OCI-LY1 (cell line): ENCODE measurements at regions not wholly inside any gene's neighbourhood (a gene's known extent, or its start where the extent isn't known, plus 50 kb on each side); places are given as distances from the start of the nearest gene placed in this dataset.

Experiments
- H2AFZ ChIP-seq: fragments of 200-600 bp; sonication (generic), shearing (Covaris generic); 2 replicates; pipeline ENCODE4 v1.6.0; 2014; ENCODE audit warnings: antibody characterized with exemption, mild to moderate bottlenecking, low read length
- H3F3A ChIP-seq: fragments of 200-600 bp; sonication (generic), shearing (Covaris generic); 2 replicates; pipeline ENCODE4 v1.6.0; 2014; ENCODE audit warnings: mild to moderate bottlenecking, antibody characterized with exemption, low read length, moderate library complexity; ENCODE audit not compliant: insufficient read depth
- H3K27ac ChIP-seq: fragments of 200-600 bp; sonication (generic); 2 replicates; pipeline ENCODE4 v1.5.1; 2014; ENCODE audit warnings: low read length, mixed run types, mild to moderate bottlenecking, low read depth; ENCODE audit not compliant: poor library complexity, severe bottlenecking
- H3K27me3 ChIP-seq: fragments of 200-600 bp; sonication (generic); 2 replicates; pipeline ENCODE4 v1.6.0; 2014; ENCODE audit warnings: antibody characterized with exemption, mild to moderate bottlenecking, low read length, moderate library complexity; ENCODE audit not compliant: insufficient read depth
- H3K36me3 ChIP-seq: fragments of 200-600 bp; sonication (generic); 2 replicates; pipeline ENCODE4 v1.6.1; 2014; ENCODE audit warnings: mild to moderate bottlenecking, antibody characterized with exemption, low read length, moderate library complexity, mixed read lengths; ENCODE audit not compliant: insufficient read depth
- H3K4me1 ChIP-seq: fragments of 200-600 bp; sonication (generic); 2 replicates; pipeline ENCODE4 v1.5.1; 2014; ENCODE audit warnings: mild to moderate bottlenecking, low read length, moderate library complexity; ENCODE audit not compliant: insufficient read depth, severe bottlenecking
- H3K4me2 ChIP-seq: fragments of 200-600 bp; sonication (generic), shearing (Covaris generic); 2 replicates; pipeline ENCODE4 v1.6.1; 2014; ENCODE audit warnings: low read length
- H3K4me3 ChIP-seq: fragments of 200-600 bp; sonication (generic); 2 replicates; pipeline ENCODE4 v1.5.1; 2014; ENCODE audit warnings: low read length, low read depth, mild to moderate bottlenecking, mixed read lengths; ENCODE audit not compliant: poor library complexity, severe bottlenecking
- H3K79me2 ChIP-seq: fragments of 200-600 bp; shearing (Covaris generic); 2 replicates; pipeline ENCODE4 v1.6.1; 2016; ENCODE audit warnings: mixed run types, low read length, mixed read lengths; ENCODE audit not compliant: insufficient read depth
- H3K9ac ChIP-seq: fragments of 200-600 bp; sonication (generic), shearing (Covaris generic); 2 replicates; pipeline ENCODE4 v1.6.1; 2014; ENCODE audit warnings: mild to moderate bottlenecking, low read length, mixed read lengths
- H3K9me2 ChIP-seq: fragments of 200-600 bp; sonication (generic), shearing (Covaris generic); 2 replicates; pipeline ENCODE4 v1.6.1; 2014; ENCODE audit warnings: low read depth, mild to moderate bottlenecking, low read length, mixed read lengths
- H3K9me3 ChIP-seq: fragments of 200-600 bp; shearing (Covaris generic); 2 replicates; pipeline ENCODE4 v1.6.1; 2014; ENCODE audit warnings: low read length, mixed read lengths
- H4K20me1 ChIP-seq: fragments of 200-600 bp; sonication (generic), shearing (Covaris generic); 2 replicates; pipeline ENCODE4 v1.6.0; 2016; ENCODE audit warnings: mild to moderate bottlenecking, low read length; ENCODE audit not compliant: insufficient read depth
- CTCF ChIP-seq: fragments of 200-600 bp; sonication (generic), shearing (Covaris generic); IDR thresholded peaks from 2 replicates; pipeline ENCODE4 v1.5.1; 2017; ENCODE audit warnings: mild to moderate bottlenecking, antibody characterized with exemption, low read length, moderate library complexity, mixed read lengths
- EZH2 ChIP-seq: fragments of 200-600 bp; sonication (generic), shearing (Covaris generic); IDR thresholded peaks from 2 replicates; pipeline ENCODE4 v1.8.0; 2017; ENCODE audit warnings: borderline replicate concordance, mixed run types, mild to moderate bottlenecking, antibody characterized with exemption, low read length, moderate library complexity, mixed read lengths

DNA sequence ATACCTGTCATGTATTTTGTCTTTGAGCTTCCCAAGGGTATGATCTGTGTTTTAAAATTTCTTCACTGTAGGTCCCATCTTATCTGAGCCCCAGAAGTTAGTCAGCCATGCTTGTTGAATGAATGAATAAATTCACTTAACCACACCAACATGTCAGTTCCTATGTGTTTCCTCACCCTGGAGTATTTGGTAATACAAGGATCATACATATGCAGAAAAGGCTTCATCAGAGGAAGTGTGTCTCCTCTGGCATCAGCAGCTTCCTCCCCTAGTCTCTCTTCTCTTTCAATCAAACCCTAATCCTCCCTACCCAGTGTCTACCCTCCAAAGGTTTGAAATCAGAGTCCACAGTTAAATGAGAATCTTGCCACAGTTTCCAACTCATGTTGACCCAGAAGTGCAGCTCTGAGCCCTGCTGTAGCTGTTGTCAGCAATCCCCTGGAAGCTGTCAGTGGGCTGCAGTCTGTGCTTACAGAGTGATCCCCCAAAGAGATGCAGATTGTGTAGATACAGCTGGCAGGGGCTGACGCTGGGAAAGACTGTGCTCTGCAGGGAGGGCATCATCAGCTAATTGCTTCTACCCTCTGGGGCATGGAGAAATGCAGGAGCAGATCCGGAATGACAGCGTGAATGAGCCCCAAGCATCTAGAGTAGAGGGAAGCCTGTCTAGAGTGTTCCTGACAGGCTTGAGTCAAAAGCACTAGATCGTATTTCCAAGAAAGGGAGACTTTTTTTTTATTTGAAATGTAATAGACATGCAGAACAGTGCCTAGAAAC, 105.0 kb upstream of the WDR11 start:
- Histone ChIP-seq H3K4me2 (no peak overlapping the region), H3K27me3 (no peaks in the 10 kb centered on the region)

DNA sequence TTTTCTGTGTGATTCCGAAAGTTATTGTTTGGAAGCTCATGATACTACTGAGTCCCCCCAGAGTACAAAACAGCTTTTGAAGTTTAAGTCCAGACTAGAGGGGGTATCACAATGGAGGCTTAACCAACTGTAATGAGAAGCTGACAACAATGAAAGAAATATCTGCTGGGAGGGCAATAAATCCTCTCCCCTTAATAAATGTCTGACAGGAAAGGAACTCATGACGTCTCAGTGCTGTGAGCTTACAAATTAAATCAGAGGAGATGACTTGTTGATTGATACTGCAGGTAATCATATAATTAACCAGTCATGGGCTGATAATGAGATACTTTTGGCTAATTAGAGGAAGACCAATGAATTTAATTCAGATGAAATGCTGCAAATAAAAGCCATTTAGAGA, 102.6 kb upstream of the WDR11 start:
- Histone ChIP-seq H3K9ac (no peak overlapping the region), H3K4me3 (no peak overlapping the region), H3K4me2 (no peak overlapping the region), H3K9me3 (no peaks in the 10 kb centered on the region), H3K79me2 (no peaks in the 10 kb centered on the region), H3K36me3 (no peaks in the 10 kb centered on the region), H3K27ac (no peak overlapping the region), H2AFZ (no peak overlapping the region), H3K4me1 (no peaks in the 10 kb centered on the region), H3F3A (no peaks in the 10 kb centered on the region), H3K27me3 (no peaks in the 10 kb centered on the region), H3K9me2 (no peaks in the 10 kb centered on the region), H4K20me1 (no peaks in the 10 kb centered on the region)
- TF ChIP-seq CTCF (no peak), EZH2 (no peak)

More for the DNA sequence above, 105.0 kb upstream of the WDR11 start:
- H3K9me2 ChIP-seq = no peaks in the 10 kb centered on the region
- no peaks in the 10 kb centered on the region for H3F3A ChIP-seq
- H4K20me1 ChIP-seq = no peaks in the 10 kb centered on the region
- H3K9ac ChIP-seq = no peak overlapping the region
- no peak overlapping the region for H2AFZ ChIP-seq
- no peaks in the 10 kb centered on the region for H3K79me2 ChIP-seq
- no peaks in the 10 kb centered on the region for H3K36me3 ChIP-seq
- no peaks in the 10 kb centered on the region for H3K9me3 ChIP-seq
- H3K4me3 ChIP-seq = no peak overlapping the region
- H3K4me1 ChIP-seq = no peaks in the 10 kb centered on the region
- TF ChIP-seq CTCF = no peak
- TF ChIP-seq EZH2 = no peak
- no peak overlapping the region for H3K27ac ChIP-seq

DNA sequence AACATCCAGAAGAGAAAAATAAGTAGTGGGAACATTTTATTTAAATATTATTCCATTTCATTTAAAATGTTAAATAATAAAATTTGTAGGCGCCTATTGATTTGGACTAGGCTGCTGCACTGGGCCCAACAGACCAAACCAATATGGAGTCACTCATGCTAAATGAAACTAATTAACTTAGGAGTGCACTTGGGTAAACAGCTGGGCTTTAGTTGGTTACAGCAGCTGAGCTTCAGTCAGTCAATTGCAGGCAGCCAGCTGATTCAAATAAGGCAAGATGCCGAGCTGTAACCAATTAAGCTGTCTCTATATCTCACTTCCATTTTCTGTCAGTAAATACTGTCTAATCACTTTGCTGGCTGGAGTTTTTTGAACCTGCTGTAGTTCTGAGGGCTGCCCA, 102.1 kb upstream of the WDR11 start:
- Histone ChIP-seq H3K79me2 (no peaks in the 10 kb centered on the region), H3F3A (no peaks in the 10 kb centered on the region), H3K9ac (no peak overlapping the region), H3K27ac (no peak overlapping the region), H3K9me2 (no peaks in the 10 kb centered on the region), H3K9me3 (no peaks in the 10 kb centered on the region), H2AFZ (no peak overlapping the region), H4K20me1 (no peaks in the 10 kb centered on the region), H3K4me2 (no peak overlapping the region), H3K4me1 (no peaks in the 10 kb centered on the region), H3K4me3 (no peak overlapping the region), H3K36me3 (no peaks in the 10 kb centered on the region), H3K27me3 (no peaks in the 10 kb centered on the region)
- TF ChIP-seq CTCF (no peak), EZH2 (no peak)
